HepG2 (cell line): ENCODE measurements at regions not wholly inside any gene's neighbourhood (a gene's known extent, or its start where the extent isn't known, plus 50 kb on each side); places are given as distances from the start of the nearest gene placed in this dataset.

ENCODE experiments used
- ATAD3A ChIP-seq: sonication (generic); formaldehyde crosslinking; IDR thresholded peaks from 2 replicates; pipeline ENCODE4 v1.4.0; 2020; ENCODE audit warnings: missing genetic modification reagents
- HNRNPL ChIP-seq: fragments of 200-400 bp; formaldehyde crosslinking; IDR thresholded peaks from 2 replicates; pipeline ENCODE4 v1.6.1; 2017; ENCODE audit warnings: mild to moderate bottlenecking, low read depth, low read length
- KLF12 ChIP-seq: sonication (generic); formaldehyde crosslinking; IDR thresholded peaks from 2 replicates; pipeline ENCODE4 v1.4.0; 2020; ENCODE audit warnings: missing genetic modification reagents, borderline replicate concordance
- NCOA5 ChIP-seq: sonication (generic); formaldehyde crosslinking; IDR thresholded peaks from 2 replicates; pipeline ENCODE4 v1.4.0; 2020; ENCODE audit warnings: missing genetic modification reagents
- NR3C1 ChIP-seq: sonication (generic); formaldehyde crosslinking; IDR thresholded peaks from 2 replicates; pipeline ENCODE4 v1.4.0; 2020; ENCODE audit warnings: missing genetic modification reagents
- ZMAT5 ChIP-seq: sonication (generic); formaldehyde crosslinking; IDR thresholded peaks from 2 replicates; pipeline ENCODE4 v1.5.0; 2020; ENCODE audit warnings: mild to moderate bottlenecking, low read depth, missing genetic modification reagents, borderline replicate concordance
- ZNF138 ChIP-seq: sonication (generic); formaldehyde crosslinking; IDR thresholded peaks from 2 replicates; pipeline ENCODE4 v1.5.0; 2020; ENCODE audit warnings: mild to moderate bottlenecking, low read depth, missing genetic modification reagents
- ZNF230 ChIP-seq: sonication (generic); formaldehyde crosslinking; IDR thresholded peaks from 2 replicates; pipeline ENCODE4 v1.4.0; 2020; ENCODE audit warnings: mild to moderate bottlenecking, missing genetic modification reagents
- ZNF446 ChIP-seq: sonication (generic); formaldehyde crosslinking; IDR thresholded peaks from 2 replicates; pipeline ENCODE4 v1.5.0; 2020; ENCODE audit warnings: mild to moderate bottlenecking, missing genetic modification reagents
- ZNF558 ChIP-seq: sonication (generic); formaldehyde crosslinking; IDR thresholded peaks from 2 replicates; pipeline ENCODE4 v1.9.0; 2022; ENCODE audit warnings: mild to moderate bottlenecking, missing genetic modification reagents, borderline replicate concordance
- ZNF564 ChIP-seq: sonication (generic); formaldehyde crosslinking; IDR thresholded peaks from 2 replicates; pipeline ENCODE4 v1.8.1; 2023; ENCODE audit warnings: mild to moderate bottlenecking, missing genetic modification reagents
- ZNF781 ChIP-seq: sonication (generic); formaldehyde crosslinking; IDR thresholded peaks from 2 replicates; pipeline ENCODE4 v1.5.1; 2020; ENCODE audit warnings: borderline replicate concordance, mild to moderate bottlenecking, missing genetic modification reagents; ENCODE audit errors: not compliant biosample characterization
- TF ChIP-seq, protein P1 (sequence below): sonication (generic); formaldehyde crosslinking; IDR thresholded peaks from 2 replicates; pipeline ENCODE4 v1.8.1; 2023; ENCODE audit warnings: mild to moderate bottlenecking, missing genetic modification reagents
- TF ChIP-seq, protein P2 (sequence below): sonication (generic); formaldehyde crosslinking; IDR thresholded peaks from 2 replicates; pipeline ENCODE4 v1.4.0; 2020; ENCODE audit warnings: missing genetic modification reagents

DNA sequence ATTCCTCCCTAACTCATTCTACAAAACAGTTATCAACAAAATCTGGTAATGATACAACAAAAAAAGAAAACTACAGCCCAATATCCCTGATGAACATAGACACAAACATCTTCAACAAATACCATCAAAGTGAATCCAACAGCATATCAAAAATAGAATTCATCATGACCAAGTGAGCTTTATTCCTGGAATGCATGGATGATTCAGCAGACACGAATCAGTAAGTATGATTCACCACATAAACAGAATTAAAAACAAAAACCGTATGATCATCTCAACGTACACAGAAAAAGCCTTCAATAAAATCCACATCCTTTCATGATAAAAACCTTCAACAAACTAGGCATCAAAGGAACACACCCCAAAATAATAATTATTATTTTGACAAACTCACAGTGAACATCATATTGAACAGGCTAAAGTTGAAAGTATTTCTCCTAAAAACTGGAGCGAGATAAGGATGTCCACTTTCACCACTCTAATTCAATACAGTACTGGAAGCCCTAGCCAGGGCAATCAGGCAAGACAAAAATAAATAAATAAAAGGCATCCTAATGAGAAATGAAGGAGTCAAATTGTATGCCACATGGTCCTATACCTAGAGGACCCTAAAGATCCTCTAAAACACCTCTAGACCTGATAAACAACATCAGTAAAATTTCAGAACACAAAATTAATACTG is 305.1 kb upstream of the RGMB start (continued):
- TF ChIP-seq, protein P1, sequence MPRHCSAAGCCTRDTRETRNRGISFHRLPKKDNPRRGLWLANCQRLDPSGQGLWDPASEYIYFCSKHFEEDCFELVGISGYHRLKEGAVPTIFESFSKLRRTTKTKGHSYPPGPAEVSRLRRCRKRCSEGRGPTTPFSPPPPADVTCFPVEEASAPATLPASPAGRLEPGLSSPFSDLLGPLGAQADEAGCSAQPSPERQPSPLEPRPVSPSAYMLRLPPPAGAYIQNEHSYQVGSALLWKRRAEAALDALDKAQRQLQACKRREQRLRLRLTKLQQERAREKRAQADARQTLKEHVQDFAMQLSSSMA (CRISPR knock-in tag) = no peak
- TF ChIP-seq KLF12 (CRISPR knock-in tag) (no peak), ZNF446 (CRISPR knock-in tag) (no peak), HNRNPL (no peak), ZNF564 (CRISPR knock-in tag) (no peak), ZMAT5 (no peak), ATAD3A (CRISPR knock-in tag) (no peak), ZNF230 (no peak), ZNF558 (CRISPR knock-in tag) (no peak), NR3C1 (CRISPR knock-in tag) (no peak), NCOA5 (CRISPR knock-in tag) (no peak), ZNF781 (CRISPR knock-in tag) (no peak), ZNF138 (CRISPR knock-in tag) (no peak)
- TF ChIP-seq, protein P2, sequence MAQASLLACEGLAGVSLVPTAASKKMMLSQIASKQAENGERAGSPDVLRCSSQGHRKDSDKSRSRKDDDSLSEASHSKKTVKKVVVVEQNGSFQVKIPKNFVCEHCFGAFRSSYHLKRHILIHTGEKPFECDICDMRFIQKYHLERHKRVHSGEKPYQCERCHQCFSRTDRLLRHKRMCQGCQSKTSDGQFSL (CRISPR knock-in tag) = no peak
